Ishikawa (cell line): ENCODE measurements at regions not wholly inside any gene's neighbourhood (a gene's known extent, or its start where the extent isn't known, plus 50 kb on each side); places are given as distances from the start of the nearest gene placed in this dataset.

Experiments
- CEBPB ChIP-seq: IDR thresholded peaks from 2 replicates; pipeline ENCODE4 v1.6.1; 2012
- CREB1 ChIP-seq: IDR thresholded peaks from 2 replicates; pipeline ENCODE4 v1.6.1; 2012; ENCODE audit warnings: low read depth
- EP300 ChIP-seq: IDR thresholded peaks from 2 replicates; pipeline ENCODE4 v1.6.1; 2012; ENCODE audit warnings: borderline replicate concordance
- NFIC ChIP-seq: IDR thresholded peaks from 2 replicates; pipeline ENCODE4 v1.6.1; 2012
- REST ChIP-seq: IDR thresholded peaks from 2 replicates; pipeline ENCODE4 v1.6.1; 2012; ENCODE audit warnings: low read depth, mild to moderate bottlenecking
- TAF1 ChIP-seq: IDR thresholded peaks from 2 replicates; pipeline ENCODE4 v1.6.1; 2012; ENCODE audit warnings: low read depth, mild to moderate bottlenecking
- USF1 ChIP-seq: IDR thresholded peaks from 2 replicates; pipeline ENCODE4 v1.6.1; 2012
- YY1 ChIP-seq: IDR thresholded peaks from 2 replicates; pipeline ENCODE4 v1.6.1; 2012; ENCODE audit warnings: low read depth
- ZBTB7A ChIP-seq: IDR thresholded peaks from 2 replicates; pipeline ENCODE4 v1.6.1; 2012; ENCODE audit warnings: low read depth

- no peak for TF ChIP-seq USF1
- no peak for TF ChIP-seq CEBPB
- no peak for TF ChIP-seq NFIC
- 0 out of 2 replicates have a peak, but pooled peaks have one; percentile 29 for TF ChIP-seq ZBTB7A
- no peak for TF ChIP-seq EP300
- no peak for TF ChIP-seq CREB1
- no peak for TF ChIP-seq YY1
- no peak for TF ChIP-seq TAF1
- no peak for TF ChIP-seq REST
These were observed 58.1 kb upstream of the BCOR start for GRCh38 chrX:40155589-40156469.
